WTC11 (cell line): ENCODE measurements at regions not wholly inside any gene's neighbourhood (a gene's known extent, or its start where the extent isn't known, plus 50 kb on each side); places are given as distances from the start of the nearest gene placed in this dataset.

Experiments
- CREB1 ChIP-seq: sonication (generic); formaldehyde crosslinking; IDR thresholded peaks from 2 replicates; pipeline ENCODE4 v1.8.0; 2023; ENCODE audit warnings: mild to moderate bottlenecking, missing genetic modification reagents
- CTCF ChIP-seq: fragments of 200-600 bp; IDR thresholded peaks from 2 replicates; pipeline ENCODE4 v1.8.0; 2022; ENCODE audit warnings: antibody characterized with exemption
- MAX ChIP-seq: sonication (generic); formaldehyde crosslinking; IDR thresholded peaks from 2 replicates; pipeline ENCODE4 v1.8.0; 2022; ENCODE audit warnings: mild to moderate bottlenecking, missing genetic modification reagents
- TP53 ChIP-seq: sonication (generic); formaldehyde crosslinking; IDR thresholded peaks from 2 replicates; pipeline ENCODE4 v1.8.1; 2023; ENCODE audit warnings: mild to moderate bottlenecking, missing genetic modification reagents
- ZBTB43 ChIP-seq: sonication (generic); formaldehyde crosslinking; IDR thresholded peaks from 2 replicates; pipeline ENCODE4 v1.8.1; 2023; ENCODE audit warnings: mild to moderate bottlenecking, missing genetic modification reagents
- ZSCAN18 ChIP-seq: fragments of 250-450 bp; sonication (Bioruptor Pico); IDR thresholded peaks from 2 replicates; pipeline ENCODE4 v2.1.2; 2022; ENCODE audit warnings: mild to moderate bottlenecking, moderate library complexity

GRCh38 chr10:44317856-44318255 lies 67.0 kb downstream of the CXCL12 start:
- TF ChIP-seq CTCF (no peak), MAX (CRISPR knock-in tag) (no peak), ZBTB43 (CRISPR knock-in tag) (no peak), TP53 (no peak), CREB1 (no peak), ZSCAN18 (CRISPR knock-in tag) (no peak)
